Endothelial cell of umbilical vein (primary cell): ENCODE measurements at regions not wholly inside any gene's neighbourhood (a gene's known extent, or its start where the extent isn't known, plus 50 kb on each side); places are given as distances from the start of the nearest gene placed in this dataset.

Source experiments
- BruUV-seq: library from RNA; stranded (reverse); fragments of 400-500 nt; replicated peaks from 2 replicates; lab custom pipeline; 2021; lab: Mats Ljungman, UMichigan
- CTCF ChIA-PET: fragments of 300-600, 350-600 bp; sonication (Branson Sonifier 250); formaldehyde crosslinking; loops from one replicate; lab custom pipeline; 2021; ENCODE audit warnings: antibody characterized with exemption, inconsistent platforms; lab: Charles Lee
- POLR2A ChIA-PET: fragments of 300-600, 350-600 bp; sonication (Branson Sonifier 250); formaldehyde crosslinking; loops from one replicate; lab custom pipeline; 2021; ENCODE audit warnings: antibody characterized with exemption, inconsistent platforms; lab: Charles Lee
- DNase-seq: peaks from one replicate; pipeline ENCODE4 v3.0.0-alpha.2; 2011; ENCODE audit warnings: low read depth, low spot score
- FAIRE-seq: peaks from 2 replicates; lab custom pipeline; 2011; peaks lifted over from hg19 to GRCh38; lab: Jason Lieb, UNC
- H2AFZ ChIP-seq: 2 replicates; pipeline ENCODE4 v1.6.0; 2012; ENCODE audit warnings: low read depth, low read length, control low read depth, inconsistent platforms
- H3K27ac ChIP-seq: 2 replicates; pipeline ENCODE4 v1.5.1; 2011; ENCODE audit warnings: low read depth, mild to moderate bottlenecking, control low read depth, low read length, moderate library complexity; ENCODE audit not compliant: insufficient read depth
- H3K27me3 ChIP-seq, 2 experiments: 2 replicates each; pipeline versions ENCODE4 v1.6.0 to v1.6.1; 2011; ENCODE audit warnings: low read length in 2 of 2, mixed read lengths in 1 of 2; ENCODE audit not compliant: control insufficient read depth in 2 of 2, insufficient read depth in 2 of 2
- H3K36me3 ChIP-seq, 2 experiments: 2 replicates in 1 of 2; 3 replicates in 1 of 2; pipeline ENCODE4 v1.5.1; 2011; ENCODE audit warnings: low read length in 2 of 2, mild to moderate bottlenecking in 1 of 2, moderate library complexity in 1 of 2; ENCODE audit not compliant: control insufficient read depth in 2 of 2, insufficient read depth in 2 of 2; ENCODE audit errors: extremely low read depth in 1 of 2
- H3K4me1 ChIP-seq: 3 replicates; pipeline ENCODE4 v1.5.1; 2011; ENCODE audit warnings: mild to moderate bottlenecking, low read length; ENCODE audit not compliant: control insufficient read depth, insufficient read depth; ENCODE audit errors: extremely low read depth
- H3K4me2 ChIP-seq: 2 replicates; pipeline ENCODE4 v1.6.1; 2011; ENCODE audit warnings: low read length, control low read depth, mixed read lengths; ENCODE audit not compliant: insufficient read depth
- H3K4me3 ChIP-seq, 3 experiments: fragments of 200-600 bp in 1 of 3; sonication (generic), shearing (Covaris generic) in 1 of 3; replicated peaks in 1 of 3; 2 replicates each; pipeline ENCODE4 v1.5.1; 2011 to 2016; ENCODE audit warnings: control low read depth in 3 of 3, low read length in 3 of 3, mild to moderate bottlenecking in 2 of 3, inconsistent platforms in 1 of 3, low read depth in 1 of 3, moderate library complexity in 1 of 3; ENCODE audit not compliant: insufficient read depth in 1 of 3
- H3K79me2 ChIP-seq: 2 replicates; pipeline ENCODE4 v1.6.0; 2012; ENCODE audit warnings: low read length, inconsistent platforms; ENCODE audit not compliant: control insufficient read depth, insufficient read depth
- H3K9ac ChIP-seq: replicated peaks from 2 replicates; pipeline ENCODE3; 2011; ENCODE audit warnings: low read length, control low read depth; ENCODE audit not compliant: insufficient read depth; ENCODE audit errors: extremely low read depth
- H3K9me1 ChIP-seq: replicated peaks from 3 replicates; pipeline ENCODE4 v1.6.0; 2011; ENCODE audit warnings: mild to moderate bottlenecking, low read length; ENCODE audit not compliant: control insufficient read depth, insufficient read depth; ENCODE audit errors: extremely low read depth
- H3K9me3 ChIP-seq: replicated peaks from 2 replicates; pipeline ENCODE4 v1.5.1; 2012; ENCODE audit warnings: low read length, inconsistent platforms; ENCODE audit not compliant: control insufficient read depth, insufficient read depth
- H4K20me1 ChIP-seq: replicated peaks from 2 replicates; pipeline ENCODE3; 2011; ENCODE audit warnings: mild to moderate bottlenecking, low read length; ENCODE audit not compliant: control insufficient read depth, insufficient read depth; ENCODE audit errors: extremely low read depth
- EZH2 ChIP-seq: IDR thresholded peaks from 2 replicates; pipeline ENCODE4 v1.6.1; 2012; ENCODE audit warnings: borderline replicate concordance, low read depth, mild to moderate bottlenecking, moderate library complexity, low read length, inconsistent platforms; ENCODE audit not compliant: severe bottlenecking
- FOS ChIP-seq: IDR thresholded peaks from 2 replicates; pipeline ENCODE4 v1.6.1; 2011; ENCODE audit warnings: mild to moderate bottlenecking, low read length, moderate library complexity, borderline replicate concordance; ENCODE audit not compliant: insufficient read depth
- GATA2 ChIP-seq: IDR thresholded peaks from 2 replicates; pipeline ENCODE4 v1.7.0; 2011; ENCODE audit warnings: low read depth, mild to moderate bottlenecking, moderate library complexity, mixed read lengths, low read length; ENCODE audit not compliant: insufficient read length, insufficient read depth
- JUN ChIP-seq: IDR thresholded peaks from 2 replicates; pipeline ENCODE4 v1.6.1; 2011; ENCODE audit warnings: borderline replicate concordance, low read depth; ENCODE audit not compliant: insufficient read length, insufficient read depth
- MYC ChIP-seq: IDR thresholded peaks from one replicate; pipeline ENCODE4 v1.6.1; 2011; ENCODE audit warnings: mild to moderate bottlenecking, low read depth, low read length
- POLR2A ChIP-seq: IDR thresholded peaks from 2 replicates; pipeline ENCODE4 v1.6.1; 2012; ENCODE audit warnings: low read depth, mild to moderate bottlenecking, control low read depth, low read length
- POLR2AphosphoS5 ChIP-seq: IDR thresholded peaks from 2 replicates; pipeline ENCODE4 v1.6.1; 2012; ENCODE audit warnings: low read depth, mild to moderate bottlenecking, control low read depth, low read length, moderate library complexity; ENCODE audit not compliant: insufficient read depth
- dilution Hi-C: fragments of 300-500 bp; cut with MboI; formaldehyde crosslinking; loops from one replicate; pipeline ENCODE4 v1.15.0; 2019; ENCODE audit warnings: low sequenced_read_pairs; ENCODE audit not compliant: extremely low pct_ligation_motif_present
- intact Hi-C: fragments of 100-400 bp; cut with micrococcal nuclease; formaldehyde crosslinking; loops from one replicate; pipeline ENCODE4 v1.10.0; 2022
- TF ChIP-seq, protein P1 (sequence below): IDR thresholded peaks from 2 replicates; pipeline ENCODE4 v1.6.1; 2011; ENCODE audit not compliant: insufficient read depth, insufficient read length
- TF ChIP-seq, protein P2 (sequence below), 2 donors: IDR thresholded peaks; 1 replicate in 1 of 2; 2 replicates in 1 of 2; pipeline ENCODE4 v1.5.1; 2011; ENCODE audit warnings: low read length in 2 of 2, mild to moderate bottlenecking in 2 of 2, moderate library complexity in 2 of 2, control low read depth in 1 of 2, inconsistent platforms in 1 of 2, low read depth in 1 of 2; ENCODE audit not compliant: insufficient read depth in 1 of 2; ENCODE audit errors: extremely low read depth in 1 of 2

DNA sequence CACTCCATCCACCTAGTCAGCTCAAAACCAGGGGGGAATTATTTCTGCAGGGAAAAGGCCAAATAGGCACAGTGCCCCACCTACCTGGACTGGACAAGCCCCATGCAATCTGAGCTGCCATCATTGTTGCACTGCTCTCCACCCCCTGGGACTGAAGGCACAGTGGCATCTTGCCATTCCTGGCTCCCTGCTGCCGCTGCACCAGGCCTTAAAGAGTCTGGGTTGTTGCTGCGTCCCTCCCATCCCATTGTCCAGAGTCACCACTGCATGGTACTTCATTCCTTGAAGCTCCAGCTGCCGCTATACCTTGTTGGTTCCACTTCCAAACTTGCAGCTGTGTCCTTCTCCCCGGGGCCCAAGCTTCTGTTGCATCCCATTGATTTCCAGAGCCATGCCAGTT, 629.7 kb downstream of the STIM2 start:
- no peak overlapping the region for H3K9ac ChIP-seq
- no peaks in the 10 kb centered on the region for H4K20me1 ChIP-seq
- CTCF ChIA-PET: no interaction called here
- H3K9me3 ChIP-seq: peaks cover 4% of the 10 kb centered on the region
- H3K4me2 ChIP-seq: no peak overlapping the region
- no peaks in the 10 kb centered on the region for H3K9me1 ChIP-seq
- POLR2A ChIA-PET: no interaction called here
- no peak overlapping the region for H2AFZ ChIP-seq
- H3K79me2 ChIP-seq: no peaks in the 10 kb centered on the region
- no peak overlapping the region for H3K4me3 ChIP-seq
- no peaks in the 10 kb centered on the region for H3K27me3 ChIP-seq
- H3K4me1 ChIP-seq: no peaks in the 10 kb centered on the region
- BruUV-seq: no TSS peak
- intact Hi-C loops (no loop called here), dilution Hi-C loops (no loop called here)
- H3K36me3 ChIP-seq: no peaks in the 10 kb centered on the region
- no peak for DNase-seq
- TF ChIP-seq MYC: no peak
- TF ChIP-seq, protein P1, sequence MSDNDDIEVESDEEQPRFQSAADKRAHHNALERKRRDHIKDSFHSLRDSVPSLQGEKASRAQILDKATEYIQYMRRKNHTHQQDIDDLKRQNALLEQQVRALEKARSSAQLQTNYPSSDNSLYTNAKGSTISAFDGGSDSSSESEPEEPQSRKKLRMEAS: no peak
- no peak for TF ChIP-seq GATA2
- no peak for TF ChIP-seq EZH2
- TF ChIP-seq JUN: no peak
- no peak for TF ChIP-seq POLR2AphosphoS5
- TF ChIP-seq POLR2A: no peak
- TF ChIP-seq, protein P2, sequence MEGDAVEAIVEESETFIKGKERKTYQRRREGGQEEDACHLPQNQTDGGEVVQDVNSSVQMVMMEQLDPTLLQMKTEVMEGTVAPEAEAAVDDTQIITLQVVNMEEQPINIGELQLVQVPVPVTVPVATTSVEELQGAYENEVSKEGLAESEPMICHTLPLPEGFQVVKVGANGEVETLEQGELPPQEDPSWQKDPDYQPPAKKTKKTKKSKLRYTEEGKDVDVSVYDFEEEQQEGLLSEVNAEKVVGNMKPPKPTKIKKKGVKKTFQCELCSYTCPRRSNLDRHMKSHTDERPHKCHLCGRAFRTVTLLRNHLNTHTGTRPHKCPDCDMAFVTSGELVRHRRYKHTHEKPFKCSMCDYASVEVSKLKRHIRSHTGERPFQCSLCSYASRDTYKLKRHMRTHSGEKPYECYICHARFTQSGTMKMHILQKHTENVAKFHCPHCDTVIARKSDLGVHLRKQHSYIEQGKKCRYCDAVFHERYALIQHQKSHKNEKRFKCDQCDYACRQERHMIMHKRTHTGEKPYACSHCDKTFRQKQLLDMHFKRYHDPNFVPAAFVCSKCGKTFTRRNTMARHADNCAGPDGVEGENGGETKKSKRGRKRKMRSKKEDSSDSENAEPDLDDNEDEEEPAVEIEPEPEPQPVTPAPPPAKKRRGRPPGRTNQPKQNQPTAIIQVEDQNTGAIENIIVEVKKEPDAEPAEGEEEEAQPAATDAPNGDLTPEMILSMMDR (IDR thresholded peaks at IDR 0.05; ENCODE audit: extremely low read depth in 1 of 2, insufficient read depth in 1 of 2, low read depth in 1 of 2, low read length in 2 of 2): no peak
- TF ChIP-seq FOS: no peak
- FAIRE-seq: no peak
- no peak overlapping the region for H3K27ac ChIP-seq
